GM12878 (cell line): ENCODE measurements at regions not wholly inside any gene's neighbourhood (a gene's known extent, or its start where the extent isn't known, plus 50 kb on each side); places are given as distances from the start of the nearest gene placed in this dataset.

Source experiments
- ATAC-seq: fragments of 200-7000 bp; cut with Tn5 transposase; 3 replicates; pipeline ENCODE4 v1.9.1; 2020; ENCODE audit warnings: mild to moderate bottlenecking, moderate library complexity
- BruUV-seq: library from RNA; stranded (reverse); fragments of 400-500 nt; replicated peaks from 2 replicates; lab custom pipeline; 2021; lab: Mats Ljungman, UMichigan
- CTCF ChIA-PET: fragments of 300-600 bp; sonication (Branson Sonifier 250); formaldehyde crosslinking; extraction: SDS; loops from one replicate; lab custom pipeline; 2021; ENCODE audit warnings: inconsistent platforms; lab: Yijun Ruan, JAX
- POLR2A ChIA-PET: fragments of 350-600 bp; formaldehyde crosslinking; extraction: SDS; loops from one replicate; lab custom pipeline; 2021; ENCODE audit warnings: inconsistent platforms; lab: Charles Lee
- RAD21 ChIA-PET: fragments of 300-600 bp; sonication (Branson Sonifier 250); formaldehyde crosslinking; loops from one replicate; lab custom pipeline; 2023; ENCODE audit warnings: antibody characterized with exemption; ENCODE audit not compliant: unreplicated experiment; lab: Charles Lee
- SMC1A ChIA-PET: fragments of 300-600 bp; sonication (Branson Sonifier 250); formaldehyde crosslinking; loops from one replicate; lab custom pipeline; 2023; ENCODE audit not compliant: unreplicated experiment, uncharacterized antibody; lab: Charles Lee
- DNase-seq: peaks from one replicate; pipeline ENCODE4 v3.0.0-alpha.2; 2011; ENCODE audit warnings: low read depth, low spot score
- FAIRE-seq: peaks from 3 replicates; lab custom pipeline; 2011; peaks lifted over from hg19 to GRCh38; lab: Jason Lieb, UNC
- H2AFZ ChIP-seq: 2 replicates; pipeline ENCODE4 v1.6.0; 2011; ENCODE audit warnings: low read depth, low read length, control low read depth; ENCODE audit not compliant: control insufficient read depth
- H3K27ac ChIP-seq: 2 replicates; pipeline ENCODE4 v1.5.1; 2011; ENCODE audit warnings: control low read depth; ENCODE audit not compliant: control insufficient read depth, insufficient read depth
- H3K27me3 ChIP-seq, 2 experiments: replicated peaks in 1 of 2; 2 replicates each; pipeline versions ENCODE4 v1.6.0 to v1.6.1; 2011; ENCODE audit warnings: low read length in 1 of 2; ENCODE audit not compliant: control insufficient read depth in 2 of 2, insufficient read depth in 2 of 2
- H3K36me3 ChIP-seq, 2 experiments: 2 replicates each; pipeline ENCODE4 v1.5.1; 2011; ENCODE audit warnings: low read length in 1 of 2; ENCODE audit not compliant: control insufficient read depth in 2 of 2, insufficient read depth in 2 of 2
- H3K4me1 ChIP-seq: 2 replicates; pipeline ENCODE4 v1.6.1; 2011; ENCODE audit warnings: mild to moderate bottlenecking, low read length, moderate library complexity, mixed read lengths; ENCODE audit not compliant: control insufficient read depth, insufficient read depth
- H3K4me2 ChIP-seq: 2 replicates; pipeline ENCODE4 v1.6.0; 2011; ENCODE audit warnings: control low read depth; ENCODE audit not compliant: control insufficient read depth, insufficient read depth
- H3K4me3 ChIP-seq: fragments of 200-600 bp; sonication (generic); 2 replicates; pipeline ENCODE4 v1.5.1; 2016
- H3K79me2 ChIP-seq: 2 replicates; pipeline ENCODE4 v1.6.0; 2011; ENCODE audit warnings: low read length; ENCODE audit not compliant: control insufficient read depth, insufficient read depth
- H3K9ac ChIP-seq: 2 replicates; pipeline ENCODE4 v1.8.0; 2011; ENCODE audit warnings: low read length, control low read depth, mixed read lengths; ENCODE audit not compliant: control insufficient read depth, insufficient read depth
- H3K9me3 ChIP-seq: replicated peaks from 3 replicates; pipeline ENCODE4 v1.5.1; 2011; ENCODE audit warnings: mild to moderate bottlenecking, low read length; ENCODE audit not compliant: control insufficient read depth, insufficient read depth
- H4K20me1 ChIP-seq: 2 replicates; pipeline ENCODE4 v1.6.0; 2011; ENCODE audit not compliant: control insufficient read depth, insufficient read depth
- EZH2 ChIP-seq: IDR thresholded peaks from 2 replicates; pipeline ENCODE4 v1.6.1; 2012; ENCODE audit warnings: low read depth, mild to moderate bottlenecking, control low read depth, inconsistent platforms, low read length, borderline replicate concordance; ENCODE audit not compliant: control insufficient read depth
- HDGF ChIP-seq: fragments of 450-650 bp; IDR thresholded peaks from 2 replicates; pipeline ENCODE4 v1.6.1; 2016; ENCODE audit warnings: antibody characterized with exemption
- KAT2A ChIP-seq: conservative IDR thresholded peaks from 2 replicates; pipeline ENCODE4 v1.6.1; 2011; ENCODE audit warnings: low read depth, low read length; ENCODE audit not compliant: control insufficient read depth
- MEF2B ChIP-seq: fragments of 450-650 bp; IDR thresholded peaks from 2 replicates; pipeline ENCODE4 v1.6.1; 2018; ENCODE audit warnings: mild to moderate bottlenecking, moderate library complexity; ENCODE audit not compliant: partially characterized antibody, poor library complexity, severe bottlenecking
- PAX5 ChIP-seq: IDR thresholded peaks from 2 replicates; pipeline ENCODE4 v1.6.1; 2011; ENCODE audit warnings: low read depth, low read length, borderline replicate concordance
- POLR2AphosphoS2 ChIP-seq: IDR thresholded peaks from 2 replicates; pipeline ENCODE4 v1.6.1; 2011; ENCODE audit warnings: low read depth, mild to moderate bottlenecking, low read length, improper control_type of control experiment, moderate library complexity
- POU2F2 ChIP-seq: IDR thresholded peaks from 3 replicates; pipeline ENCODE4 v1.6.1; 2011; ENCODE audit warnings: low read depth, mild to moderate bottlenecking, low read length, borderline replicate concordance
- RBBP5 ChIP-seq: fragments of 200-600 bp; sonication (generic); conservative IDR thresholded peaks from 2 replicates; pipeline ENCODE4 v1.6.1; 2016
- SUPT20H ChIP-seq: IDR thresholded peaks from 2 replicates; pipeline ENCODE4 v1.6.1; 2011; ENCODE audit warnings: low read depth, mild to moderate bottlenecking, low read length, moderate library complexity, borderline replicate concordance; ENCODE audit not compliant: control insufficient read depth
- YBX1 ChIP-seq: fragments of 450-650 bp; IDR thresholded peaks from 2 replicates; pipeline ENCODE4 v1.6.1; 2016; ENCODE audit warnings: antibody characterized with exemption
- ZNF24 ChIP-seq: fragments of 450-650 bp; IDR thresholded peaks from 2 replicates; pipeline ENCODE4 v1.6.1; 2017; ENCODE audit warnings: antibody characterized with exemption, mild to moderate bottlenecking
- WGBS: methylation state at CpG from one replicate; pipeline ENCODE4 v1.1.6; 2016; ENCODE audit warnings: low lambda C conversion rate; ENCODE audit not compliant: insufficient replicate concordance, insufficient coverage; ENCODE audit errors: missing lambda C conversion rate; 5-methylcytosine and 5-hydroxymethylcytosine counted together
- in situ Hi-C: fragments of 300-500 bp; cut with MboI; formaldehyde crosslinking; loops from 9 replicates; pipeline ENCODE4 v1.14.3; 2018; ENCODE audit warnings: mixed read lengths
- intact Hi-C: fragments of 100-400 bp; cut with micrococcal nuclease; formaldehyde crosslinking; loops from one replicate; pipeline ENCODE4 v1.14.2; 2022; ENCODE audit not compliant: unreplicated experiment
- TF ChIP-seq, protein P1 (sequence below): fragments of 450-650 bp; IDR thresholded peaks from 2 replicates; pipeline ENCODE4 v1.6.1; 2016; ENCODE audit warnings: mild to moderate bottlenecking
- TF ChIP-seq, protein P2 (sequence below): fragments of 450-650 bp; IDR thresholded peaks from 2 replicates; pipeline ENCODE4 v1.6.1; 2017; ENCODE audit warnings: mild to moderate bottlenecking, low read depth, inconsistent platforms; ENCODE audit not compliant: poor library complexity, severe bottlenecking
- TF ChIP-seq, protein P3 (sequence below): fragments of 450-650 bp; IDR thresholded peaks from 2 replicates; pipeline ENCODE4 v1.6.1; 2017; ENCODE audit warnings: mild to moderate bottlenecking
- TF ChIP-seq, protein P4 (sequence below): fragments of 450-650 bp; IDR thresholded peaks from 2 replicates; pipeline ENCODE4 v1.6.1; 2016; ENCODE audit warnings: mild to moderate bottlenecking

DNA sequence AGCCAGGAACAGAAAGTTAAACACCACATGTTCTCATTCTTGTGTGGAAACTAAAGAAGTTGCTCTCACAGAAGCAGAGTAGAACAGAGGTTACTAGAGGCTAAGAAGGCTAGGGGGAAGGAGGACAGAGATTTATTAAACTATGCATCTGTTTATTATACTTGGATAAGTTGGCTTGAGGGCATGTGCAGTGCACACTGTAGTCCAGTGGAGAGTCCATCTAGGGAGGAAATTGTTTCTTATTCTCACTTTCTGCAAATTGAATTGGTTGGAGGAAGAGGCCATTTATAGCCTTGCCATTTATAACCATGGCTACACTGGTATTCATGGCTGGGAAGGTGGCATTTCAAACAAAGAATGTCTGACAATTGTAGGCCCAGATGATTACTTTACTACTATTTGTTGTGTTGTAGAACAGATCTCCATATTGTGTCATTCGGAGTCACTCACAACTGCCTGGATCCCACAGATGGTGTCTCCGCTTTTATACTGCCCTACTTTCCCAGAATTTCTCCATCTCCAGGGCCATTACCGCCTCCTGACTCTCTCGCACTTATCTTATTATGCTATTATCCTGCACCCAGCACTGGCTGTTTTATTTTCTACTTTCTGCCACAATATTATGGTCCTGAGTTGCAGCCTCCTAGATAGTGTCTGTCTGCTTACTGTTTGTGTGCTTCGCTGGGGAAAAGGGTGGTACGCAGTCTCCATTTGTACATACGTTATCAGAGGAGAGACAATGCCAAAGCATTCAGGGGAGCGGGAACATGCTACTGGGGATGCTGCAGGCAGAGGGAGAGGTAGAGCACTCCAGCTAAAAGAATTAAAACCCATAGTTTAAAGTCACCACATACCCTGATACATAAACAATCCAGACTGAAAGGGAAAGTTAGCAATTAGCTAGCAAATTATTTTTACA is 169.3 kb upstream of the BLID start:
- in situ Hi-C loops (no loop called here), intact Hi-C loops (no loop called here)
- H3K27ac ChIP-seq, result no peak overlapping the region
- H3K9ac ChIP-seq, result no peak overlapping the region
- POLR2A ChIA-PET, result no interaction called here
- RAD21 ChIA-PET, result no interaction called here
- no peaks in the 10 kb centered on the region for H3K27me3 ChIP-seq
- DNase-seq (no peak), FAIRE-seq (no peak), ATAC-seq (no peak)
- SMC1A ChIA-PET, result no interaction called here
- H3K79me2 ChIP-seq, result no peaks in the 10 kb centered on the region
- no TSS peak for BruUV-seq
- no peaks in the 10 kb centered on the region for H3K4me1 ChIP-seq
- no peaks in the 10 kb centered on the region for H3K9me3 ChIP-seq
- CTCF ChIA-PET, result no interaction called here
- WGBS, result 57% methylated on average over 8 of the region's 8 CpGs
- H3K36me3 ChIP-seq, result no peaks in the 10 kb centered on the region
- H4K20me1 ChIP-seq, result no peaks in the 10 kb centered on the region
- H3K4me2 ChIP-seq, result no peak overlapping the region
- no peak overlapping the region for H2AFZ ChIP-seq
- H3K4me3 ChIP-seq, result no peak overlapping the region
- no peak for TF ChIP-seq RBBP5
- no peak for TF ChIP-seq POLR2AphosphoS2
- no peak for TF ChIP-seq KAT2A
- TF ChIP-seq, protein P1, sequence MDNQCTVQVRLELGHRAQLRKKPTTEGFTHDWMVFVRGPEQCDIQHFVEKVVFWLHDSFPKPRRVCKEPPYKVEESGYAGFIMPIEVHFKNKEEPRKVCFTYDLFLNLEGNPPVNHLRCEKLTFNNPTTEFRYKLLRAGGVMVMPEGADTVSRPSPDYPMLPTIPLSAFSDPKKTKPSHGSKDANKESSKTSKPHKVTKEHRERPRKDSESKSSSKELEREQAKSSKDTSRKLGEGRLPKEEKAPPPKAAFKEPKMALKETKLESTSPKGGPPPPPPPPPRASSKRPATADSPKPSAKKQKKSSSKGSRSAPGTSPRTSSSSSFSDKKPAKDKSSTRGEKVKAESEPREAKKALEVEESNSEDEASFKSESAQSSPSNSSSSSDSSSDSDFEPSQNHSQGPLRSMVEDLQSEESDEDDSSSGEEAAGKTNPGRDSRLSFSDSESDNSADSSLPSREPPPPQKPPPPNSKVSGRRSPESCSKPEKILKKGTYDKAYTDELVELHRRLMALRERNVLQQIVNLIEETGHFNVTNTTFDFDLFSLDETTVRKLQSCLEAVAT, result no peak
- TF ChIP-seq POU2F2, result no peak
- no peak for TF ChIP-seq MEF2B
- TF ChIP-seq, protein P2, sequence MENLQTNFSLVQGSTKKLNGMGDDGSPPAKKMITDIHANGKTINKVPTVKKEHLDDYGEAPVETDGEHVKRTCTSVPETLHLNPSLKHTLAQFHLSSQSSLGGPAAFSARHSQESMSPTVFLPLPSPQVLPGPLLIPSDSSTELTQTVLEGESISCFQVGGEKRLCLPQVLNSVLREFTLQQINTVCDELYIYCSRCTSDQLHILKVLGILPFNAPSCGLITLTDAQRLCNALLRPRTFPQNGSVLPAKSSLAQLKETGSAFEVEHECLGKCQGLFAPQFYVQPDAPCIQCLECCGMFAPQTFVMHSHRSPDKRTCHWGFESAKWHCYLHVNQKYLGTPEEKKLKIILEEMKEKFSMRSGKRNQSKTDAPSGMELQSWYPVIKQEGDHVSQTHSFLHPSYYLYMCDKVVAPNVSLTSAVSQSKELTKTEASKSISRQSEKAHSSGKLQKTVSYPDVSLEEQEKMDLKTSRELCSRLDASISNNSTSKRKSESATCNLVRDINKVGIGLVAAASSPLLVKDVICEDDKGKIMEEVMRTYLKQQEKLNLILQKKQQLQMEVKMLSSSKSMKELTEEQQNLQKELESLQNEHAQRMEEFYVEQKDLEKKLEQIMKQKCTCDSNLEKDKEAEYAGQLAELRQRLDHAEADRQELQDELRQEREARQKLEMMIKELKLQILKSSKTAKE, result no peak
- TF ChIP-seq PAX5, result no peak
- TF ChIP-seq, protein P3, sequence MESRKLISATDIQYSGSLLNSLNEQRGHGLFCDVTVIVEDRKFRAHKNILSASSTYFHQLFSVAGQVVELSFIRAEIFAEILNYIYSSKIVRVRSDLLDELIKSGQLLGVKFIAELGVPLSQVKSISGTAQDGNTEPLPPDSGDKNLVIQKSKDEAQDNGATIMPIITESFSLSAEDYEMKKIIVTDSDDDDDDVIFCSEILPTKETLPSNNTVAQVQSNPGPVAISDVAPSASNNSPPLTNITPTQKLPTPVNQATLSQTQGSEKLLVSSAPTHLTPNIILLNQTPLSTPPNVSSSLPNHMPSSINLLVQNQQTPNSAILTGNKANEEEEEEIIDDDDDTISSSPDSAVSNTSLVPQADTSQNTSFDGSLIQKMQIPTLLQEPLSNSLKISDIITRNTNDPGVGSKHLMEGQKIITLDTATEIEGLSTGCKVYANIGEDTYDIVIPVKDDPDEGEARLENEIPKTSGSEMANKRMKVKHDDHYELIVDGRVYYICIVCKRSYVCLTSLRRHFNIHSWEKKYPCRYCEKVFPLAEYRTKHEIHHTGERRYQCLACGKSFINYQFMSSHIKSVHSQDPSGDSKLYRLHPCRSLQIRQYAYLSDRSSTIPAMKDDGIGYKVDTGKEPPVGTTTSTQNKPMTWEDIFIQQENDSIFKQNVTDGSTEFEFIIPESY, result no peak
- TF ChIP-seq HDGF, result no peak
- TF ChIP-seq SUPT20H, result no peak
- TF ChIP-seq EZH2, result no peak
- TF ChIP-seq ZNF24, result no peak
- TF ChIP-seq, protein P4, sequence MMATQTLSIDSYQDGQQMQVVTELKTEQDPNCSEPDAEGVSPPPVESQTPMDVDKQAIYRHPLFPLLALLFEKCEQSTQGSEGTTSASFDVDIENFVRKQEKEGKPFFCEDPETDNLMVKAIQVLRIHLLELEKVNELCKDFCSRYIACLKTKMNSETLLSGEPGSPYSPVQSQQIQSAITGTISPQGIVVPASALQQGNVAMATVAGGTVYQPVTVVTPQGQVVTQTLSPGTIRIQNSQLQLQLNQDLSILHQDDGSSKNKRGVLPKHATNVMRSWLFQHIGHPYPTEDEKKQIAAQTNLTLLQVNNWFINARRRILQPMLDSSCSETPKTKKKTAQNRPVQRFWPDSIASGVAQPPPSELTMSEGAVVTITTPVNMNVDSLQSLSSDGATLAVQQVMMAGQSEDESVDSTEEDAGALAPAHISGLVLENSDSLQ, result no peak
- TF ChIP-seq YBX1, result no peak
